ENCODE measurements at regions not wholly inside any gene's neighbourhood (a gene's known extent, or its start where the extent isn't known, plus 50 kb on each side); places are given as distances from the start of the nearest gene placed in this dataset.

DNA sequence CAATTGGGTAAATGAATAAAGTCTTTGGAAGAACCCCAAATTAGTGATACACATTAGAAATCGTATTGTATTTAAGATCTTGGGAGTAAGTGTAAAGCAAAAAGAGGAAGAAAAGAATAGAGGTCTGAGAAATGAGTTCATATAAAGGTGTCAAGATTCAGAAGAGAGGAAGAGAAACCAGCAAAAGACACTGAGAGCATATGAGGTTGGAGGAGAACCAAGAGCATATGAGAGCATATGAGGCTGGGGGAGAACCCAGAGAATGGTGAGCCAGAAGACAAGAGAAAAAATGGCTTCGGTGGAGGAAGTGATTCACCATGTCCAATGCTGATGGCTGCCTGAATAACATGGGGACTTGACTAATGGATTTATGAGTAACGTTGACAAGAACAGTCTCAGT, 620.1 kb upstream of the GCFC2 start:
- DNase-seq (ENCODE audit: low spot score) = no peak
- ATAC-seq = no peak

DNA sequence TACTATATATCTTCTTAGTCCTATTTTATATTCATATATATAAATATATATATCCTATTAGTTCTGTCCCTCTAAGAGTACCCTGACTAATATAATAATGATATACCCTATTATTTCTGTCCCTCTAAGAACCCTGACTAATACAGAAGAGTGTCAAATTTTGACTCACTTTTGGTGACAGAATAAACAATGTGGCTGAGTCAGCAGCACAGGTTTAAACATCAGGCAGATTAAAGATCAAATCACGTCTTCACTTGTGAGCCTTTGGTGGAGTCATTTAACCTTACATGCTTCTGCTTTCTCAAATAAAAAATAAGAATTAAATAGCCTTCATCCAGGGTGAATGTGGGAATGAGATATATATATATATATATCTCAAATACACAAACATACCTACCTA, 615.9 kb upstream of the GCFC2 start:
- DNase-seq (ENCODE audit: low spot score) = no peak
- no peak for ATAC-seq

DNA sequence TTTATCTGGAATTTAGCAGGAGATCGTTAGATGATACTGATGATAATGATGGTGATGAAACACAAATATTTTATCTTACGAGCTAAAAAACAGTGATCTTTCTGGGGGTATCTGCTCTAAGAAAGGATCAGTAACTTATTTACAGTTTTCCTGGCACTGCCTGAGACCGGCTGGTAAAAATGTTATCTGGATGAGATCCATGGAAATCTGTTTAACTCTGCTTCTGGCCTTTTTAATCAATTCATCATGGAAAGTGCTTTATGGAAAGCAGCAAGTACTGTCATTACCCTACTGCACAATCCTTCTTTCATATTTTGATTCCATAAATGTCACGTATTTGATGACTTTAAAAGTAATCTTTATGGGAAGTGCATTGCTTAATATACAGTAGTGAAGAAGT, 612.7 kb upstream of the GCFC2 start:
- ATAC-seq (no peak), DNase-seq (ENCODE audit: low spot score) (no peak)

DNA sequence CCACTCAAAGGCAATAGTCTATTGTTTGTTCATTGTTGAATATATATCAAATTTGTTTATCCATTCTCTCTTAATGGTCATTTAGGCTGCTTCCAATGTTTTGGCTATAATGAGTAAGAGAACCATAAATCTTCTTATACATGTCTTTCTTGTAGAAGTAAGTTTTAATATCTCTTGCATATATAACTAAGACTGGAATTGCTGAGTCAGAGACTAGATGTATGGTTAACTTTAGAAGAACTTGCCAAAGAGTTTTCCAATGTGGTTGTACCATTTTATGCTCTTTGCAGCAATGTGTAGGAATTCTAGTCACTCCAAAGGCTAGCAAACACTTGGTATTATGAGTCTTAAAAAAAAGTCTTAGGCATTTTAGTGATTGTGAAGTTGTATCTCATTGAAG, 610.0 kb upstream of the GCFC2 start:
- no peak for ATAC-seq
- DNase-seq (ENCODE audit: low spot score) = no peak

DNA sequence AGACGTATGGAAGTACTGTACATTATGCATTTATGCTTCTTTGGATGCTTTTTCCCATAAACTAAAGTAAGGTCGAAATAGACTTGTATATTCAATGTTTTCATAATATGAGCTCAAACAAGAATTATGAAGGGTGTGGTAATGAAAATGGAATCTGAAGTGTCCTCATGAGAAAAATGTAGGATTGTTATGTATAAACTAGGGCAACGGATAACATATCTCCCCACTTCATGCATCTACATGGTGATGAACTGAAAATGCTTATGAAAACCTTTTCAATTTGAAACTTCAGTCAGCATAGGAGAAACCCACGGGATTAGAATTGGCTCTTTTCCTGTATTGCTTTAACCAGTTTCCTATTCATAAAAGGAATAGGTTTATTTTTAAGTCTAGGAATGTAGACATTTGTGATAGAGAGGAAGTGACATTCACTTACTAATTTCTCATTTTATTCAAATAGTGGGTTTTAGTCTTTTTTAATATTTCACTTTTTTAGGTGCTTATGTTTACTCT, 608.2 kb upstream of the GCFC2 start:
- DNase-seq (ENCODE audit: low spot score) (no peak), ATAC-seq (no peak)

DNA sequence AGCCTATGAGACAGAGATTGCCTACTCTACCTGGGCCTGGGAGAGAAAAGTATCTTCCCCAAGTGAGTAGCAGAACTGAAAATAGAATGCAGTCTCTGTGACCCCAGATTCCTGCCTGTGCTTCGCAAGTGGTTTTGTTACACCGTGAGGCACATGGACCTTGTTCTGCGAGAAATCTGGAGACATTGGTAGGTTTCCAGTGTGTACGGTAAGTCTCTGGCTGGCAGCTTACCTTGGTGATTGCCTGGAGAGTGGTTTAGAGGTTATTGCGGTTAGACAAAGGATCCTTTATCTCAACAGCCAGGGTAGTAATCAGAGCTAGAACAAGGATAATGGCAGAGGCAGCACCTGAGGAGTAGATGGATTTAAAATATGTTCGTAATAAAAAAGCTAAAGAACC, 606.0 kb upstream of the GCFC2 start:
- ATAC-seq (no peak), DNase-seq (ENCODE audit: low spot score) (no peak)

DNA sequence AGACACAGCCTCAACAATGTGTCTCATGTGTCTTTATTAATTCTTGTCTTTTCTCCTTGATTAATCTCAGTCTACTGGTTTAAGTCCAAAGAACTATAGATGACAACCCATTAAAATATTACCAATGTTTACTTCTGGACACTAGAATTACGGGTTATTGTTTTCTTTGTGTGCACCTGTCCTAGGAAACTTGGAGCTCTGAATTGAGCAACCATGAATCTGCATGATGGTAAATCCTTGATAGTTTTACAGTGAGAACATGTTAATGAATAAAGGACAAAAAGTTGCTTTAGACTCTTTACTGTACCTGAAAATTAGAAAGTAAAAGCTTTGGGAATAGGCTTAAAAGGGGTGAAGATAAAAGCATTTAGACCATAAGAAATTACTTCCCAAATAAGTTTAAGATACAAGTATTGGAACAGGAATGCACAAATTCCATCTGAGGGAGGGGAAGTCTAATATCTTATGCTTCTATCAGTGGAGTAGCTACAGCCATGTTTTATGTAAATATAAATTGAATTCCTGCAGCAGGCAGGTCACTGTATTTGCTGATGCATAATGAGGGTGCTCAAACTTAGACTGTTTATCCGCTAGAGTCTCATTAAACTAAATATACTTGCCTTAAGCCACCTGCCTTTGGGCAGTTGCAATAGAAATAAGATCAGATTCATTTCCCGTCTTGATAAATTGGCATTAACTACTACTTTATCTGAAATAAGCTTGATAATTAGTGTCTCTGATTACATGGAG, 603.7 kb upstream of the GCFC2 start:
- DNase-seq (ENCODE audit: low spot score) (no peak), ATAC-seq (no peak)

DNA sequence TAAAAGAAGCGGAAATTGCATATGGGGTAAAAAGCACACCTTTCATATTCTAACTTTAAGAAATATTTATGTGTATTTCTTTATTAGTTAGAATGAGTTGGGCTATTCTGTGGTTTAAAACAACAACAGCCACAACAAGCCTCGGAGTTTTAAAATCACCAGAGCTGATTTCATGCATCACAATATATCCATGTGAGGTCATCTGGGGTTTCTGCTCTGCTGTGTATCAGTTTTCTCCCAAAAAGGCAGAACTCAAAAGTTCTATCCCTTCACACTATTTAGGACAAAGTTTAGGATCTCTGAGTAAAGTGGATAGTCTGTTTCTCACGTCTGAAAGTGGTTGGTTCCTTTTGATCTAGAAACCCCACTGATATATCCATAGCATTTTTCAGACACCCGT, 601.5 kb upstream of the GCFC2 start:
- no peak for ATAC-seq
- DNase-seq (ENCODE audit: low spot score) = no peak

DNA sequence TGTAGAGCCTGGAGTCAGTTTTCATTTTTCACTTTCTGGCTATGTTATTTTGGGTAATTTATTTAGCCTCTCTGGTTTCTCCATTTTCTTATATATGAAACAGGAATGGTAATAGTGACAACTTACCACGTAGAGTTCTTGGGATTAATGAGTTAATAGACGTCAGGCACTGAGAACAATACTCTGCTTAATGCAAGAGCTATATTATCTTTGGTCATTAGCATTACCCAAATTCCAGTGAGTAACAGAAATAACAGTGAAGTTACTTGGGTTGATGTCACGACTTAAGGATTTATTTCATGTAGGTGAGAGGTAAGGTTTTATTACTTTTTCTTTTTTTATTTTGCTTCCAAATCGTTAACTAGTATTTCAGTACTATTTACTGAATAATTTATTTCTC, 601.0 kb upstream of the GCFC2 start:
- no peak for ATAC-seq
- DNase-seq (ENCODE audit: low spot score) = no peak

DNA sequence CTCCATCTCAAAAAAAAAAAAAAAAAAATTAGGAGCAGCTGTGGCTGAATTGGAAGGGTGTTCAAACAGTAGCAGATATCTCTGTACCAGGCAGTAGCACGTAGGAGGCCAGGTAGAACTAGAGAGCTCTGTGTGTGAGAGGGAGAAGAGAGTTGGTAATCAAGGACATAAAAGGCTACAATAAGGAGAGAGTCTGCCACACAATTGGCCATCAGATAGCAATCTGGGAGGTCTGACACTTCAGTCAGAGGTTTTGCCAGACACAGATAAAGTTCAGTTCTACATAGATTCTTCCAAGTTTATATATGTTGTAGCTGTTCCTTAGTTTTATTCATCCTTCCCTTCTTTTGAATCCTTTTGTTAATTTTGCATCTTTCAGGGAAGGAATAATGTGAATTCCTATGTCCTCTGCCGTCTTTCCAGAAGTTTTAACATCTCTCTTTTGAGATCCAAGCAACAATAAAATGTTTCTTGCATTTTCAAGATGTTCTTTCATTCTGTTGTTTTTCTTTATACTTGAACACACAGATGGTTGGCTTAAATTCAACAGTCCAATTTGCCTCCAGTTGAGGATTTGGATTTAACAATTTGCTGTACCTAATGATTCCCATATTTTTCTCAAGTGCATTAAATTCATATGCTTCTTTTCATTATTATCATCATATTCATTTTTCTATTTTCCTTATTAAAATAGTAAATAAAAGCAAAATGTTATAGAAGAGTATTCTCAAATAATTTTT, 600.3 kb upstream of the GCFC2 start:
- no peak for DNase-seq (ENCODE audit: low spot score)
- ATAC-seq = no peak

DNA sequence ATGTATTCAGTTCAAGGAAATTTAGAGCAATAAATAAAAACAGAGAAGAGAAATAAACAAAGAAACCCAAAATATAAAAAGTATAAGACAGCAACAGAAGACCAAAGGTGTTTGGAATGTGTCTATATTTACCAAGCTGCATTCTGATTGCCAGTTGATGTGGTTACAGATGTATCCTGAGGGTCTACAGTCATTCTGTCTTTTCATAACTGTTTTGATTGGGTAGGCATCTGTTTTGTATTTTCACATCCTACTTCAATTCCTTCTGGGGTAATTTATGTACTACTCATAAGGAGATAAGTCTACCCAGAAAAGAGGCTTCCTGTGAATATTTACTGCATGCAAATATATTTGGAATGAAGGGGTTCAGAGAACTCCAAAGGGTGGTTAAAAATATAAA, 596.8 kb upstream of the GCFC2 start:
- ATAC-seq (no peak), DNase-seq (ENCODE audit: low spot score) (no peak)

DNA sequence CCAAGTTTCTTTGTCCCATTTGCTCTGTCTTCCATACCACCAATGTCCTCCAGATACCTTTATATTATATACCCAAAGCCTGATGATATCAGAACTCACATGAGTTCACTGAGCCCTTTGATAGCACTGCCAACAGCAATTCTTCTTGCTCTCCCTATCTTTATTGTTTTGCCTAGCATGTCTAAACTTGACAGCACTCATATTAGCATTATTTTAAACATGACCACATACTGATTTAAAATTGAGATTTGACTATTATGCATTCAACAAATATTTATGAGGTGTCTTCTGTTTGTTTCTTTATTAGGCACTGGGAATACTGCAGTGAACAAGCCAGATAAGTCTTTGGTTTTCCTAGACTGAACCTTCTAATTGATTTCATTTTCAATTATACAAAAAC, 587.3 kb upstream of the GCFC2 start:
- no peak for ATAC-seq

DNA sequence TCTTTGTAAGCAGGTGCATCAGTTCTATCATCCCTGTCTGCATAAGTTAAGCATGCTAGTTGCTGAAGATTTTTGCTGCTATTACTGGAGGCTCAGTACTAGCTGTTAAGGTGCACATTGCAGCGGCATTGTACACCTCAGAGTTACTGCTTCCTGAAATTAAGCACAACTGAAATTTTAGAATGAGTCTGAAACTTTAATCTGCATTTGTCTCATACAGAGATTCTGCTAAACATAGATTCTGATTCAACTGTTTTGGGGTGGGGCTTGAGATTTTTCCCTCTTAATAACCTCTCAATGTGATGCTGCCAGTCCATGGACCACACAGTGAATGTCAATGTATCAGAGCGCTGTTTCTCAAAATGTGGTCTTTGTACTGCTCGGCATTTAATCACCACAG, 585.7 kb upstream of the GCFC2 start:
- DNase-seq (ENCODE audit: low spot score) (no peak), ATAC-seq (no peak)

More for the DNA sequence above, 587.3 kb upstream of the GCFC2 start:
- no peak for DNase-seq (ENCODE audit: low spot score)

DNA sequence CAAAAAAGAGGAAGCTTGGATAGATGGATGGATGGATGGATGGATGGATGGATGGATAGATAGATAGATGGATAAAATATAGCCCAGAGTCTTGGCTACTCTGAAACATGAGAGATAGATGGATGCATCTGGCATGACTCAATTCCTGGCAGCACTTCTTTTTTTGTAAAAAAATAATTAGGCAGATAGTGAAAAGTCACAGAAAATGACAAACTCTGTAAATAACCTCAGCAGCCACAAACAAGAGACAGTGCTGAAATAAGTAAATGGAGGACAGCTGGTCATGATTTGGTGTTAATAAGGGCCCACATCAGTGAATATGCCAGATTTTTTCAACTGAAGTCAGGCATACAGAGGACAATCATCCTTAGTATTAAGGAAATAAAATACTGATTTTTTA, 585.0 kb upstream of the GCFC2 start:
- ATAC-seq = no peak
- no peak for DNase-seq (ENCODE audit: low spot score)

DNA sequence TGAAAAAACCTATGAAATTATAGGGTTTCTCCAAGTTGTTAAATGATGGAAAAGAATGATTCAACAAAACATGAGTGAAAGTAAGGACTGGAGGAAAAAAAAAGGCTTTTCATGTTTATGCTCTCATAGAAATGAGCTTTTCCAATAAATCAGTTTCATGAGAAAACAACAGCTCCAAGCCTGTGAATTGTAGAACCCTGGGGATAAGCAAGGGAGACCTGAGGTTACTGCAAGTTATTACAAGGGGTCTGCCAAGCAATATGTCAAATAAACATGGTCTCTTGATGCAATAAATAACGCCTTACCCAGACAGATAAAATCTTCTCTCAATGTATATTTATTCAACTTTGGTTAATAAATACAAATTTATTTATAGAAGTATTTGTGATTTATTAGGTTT, 577.9 kb upstream of the GCFC2 start:
- DNase-seq (ENCODE audit: low spot score) (no peak), ATAC-seq (no peak)

DNA sequence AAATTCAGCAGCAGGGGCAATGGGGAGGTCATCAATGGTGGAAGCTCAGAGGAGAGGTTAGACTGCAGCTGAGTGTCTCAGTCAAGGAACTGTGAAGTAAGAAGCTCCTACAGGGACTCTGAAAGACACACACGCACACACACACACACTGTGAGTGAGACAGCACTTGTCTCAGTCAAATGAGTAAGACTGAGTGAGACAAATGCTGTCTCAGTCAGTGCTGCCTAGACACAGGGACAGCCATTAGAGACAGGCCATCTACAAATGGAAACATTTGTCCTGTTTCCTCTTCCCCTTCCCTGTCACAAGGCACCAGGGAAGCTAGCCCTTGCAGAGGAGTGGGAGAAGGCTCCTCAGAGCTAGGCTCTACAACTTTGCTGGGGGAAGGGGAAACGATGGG, 577.4 kb upstream of the GCFC2 start:
- DNase-seq (ENCODE audit: low spot score) = no peak
- no peak for ATAC-seq

DNA sequence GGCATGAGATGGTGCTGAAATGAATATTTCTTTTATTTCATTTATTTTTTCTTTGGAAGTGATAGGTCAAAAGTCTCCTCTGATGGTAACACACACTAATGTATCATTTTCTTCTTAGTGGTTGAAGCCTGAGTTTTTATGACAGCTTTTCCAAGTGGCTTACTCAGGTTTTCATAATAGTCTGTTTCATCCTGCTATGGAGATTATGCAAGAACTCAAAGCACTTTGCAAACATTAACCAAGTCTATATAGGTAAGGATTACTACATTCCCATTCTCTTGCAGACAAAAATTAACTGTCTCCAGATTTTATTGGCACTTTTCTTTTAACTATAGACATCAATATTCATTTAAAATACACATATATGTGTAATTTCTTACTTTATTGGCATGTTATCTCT, 572.6 kb upstream of the GCFC2 start:
- DNase-seq (ENCODE audit: low spot score) = no peak
- ATAC-seq = no peak

DNA sequence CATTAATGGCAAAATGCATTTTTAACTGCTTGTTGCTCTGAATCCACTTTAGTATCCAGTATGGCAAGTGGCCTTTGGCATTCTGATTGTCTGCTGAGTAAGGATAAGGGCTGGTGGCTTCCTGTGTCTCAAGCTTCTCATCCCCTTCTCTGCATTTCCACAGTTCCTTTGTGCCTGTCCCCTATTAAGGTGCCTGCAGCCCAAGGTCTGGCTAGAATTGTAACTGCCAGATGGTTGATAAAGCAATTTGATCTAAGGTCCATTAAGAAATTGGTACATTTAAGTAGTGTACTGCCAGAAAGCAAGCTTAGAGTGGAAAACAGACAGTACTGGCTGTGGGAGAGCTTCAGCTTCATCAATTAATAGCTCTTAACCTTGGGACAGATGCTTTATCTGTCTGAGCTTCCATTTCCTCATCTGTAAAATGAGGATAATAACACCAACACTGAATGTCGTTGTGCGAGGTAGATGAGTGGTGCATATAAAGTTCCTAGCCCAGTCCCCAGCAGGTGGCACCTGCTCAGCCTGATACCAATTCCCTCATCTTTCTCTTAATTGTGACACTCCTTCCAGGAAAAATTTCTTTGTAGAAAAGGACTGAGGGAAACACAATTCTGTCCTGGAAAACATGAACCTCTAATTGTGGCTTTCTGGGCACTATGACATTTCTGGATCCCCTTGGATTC, 570.6 kb upstream of the GCFC2 start:
- no peak for ATAC-seq
- no peak for DNase-seq (ENCODE audit: low spot score)

DNA sequence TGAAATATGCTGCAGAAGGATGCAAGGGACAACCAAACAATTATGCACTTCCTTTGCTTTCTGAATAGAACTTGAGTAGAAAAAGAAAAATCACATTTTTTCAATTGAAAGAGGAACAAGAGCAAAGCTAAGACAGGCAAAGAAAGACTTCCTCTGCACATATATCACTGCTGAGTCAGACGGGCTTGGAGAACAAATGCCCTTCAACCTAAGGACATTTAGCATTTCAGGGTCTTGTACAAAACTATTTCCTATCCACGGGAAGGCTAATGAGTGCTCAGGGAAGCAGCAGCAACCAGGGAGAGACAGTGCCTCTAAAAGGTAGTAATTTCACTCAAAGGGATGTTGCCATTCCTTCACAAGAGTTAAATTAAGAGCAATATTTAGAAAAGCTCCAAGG, 570.0 kb upstream of the GCFC2 start:
- ATAC-seq (no peak), DNase-seq (ENCODE audit: low spot score) (no peak)

DNA sequence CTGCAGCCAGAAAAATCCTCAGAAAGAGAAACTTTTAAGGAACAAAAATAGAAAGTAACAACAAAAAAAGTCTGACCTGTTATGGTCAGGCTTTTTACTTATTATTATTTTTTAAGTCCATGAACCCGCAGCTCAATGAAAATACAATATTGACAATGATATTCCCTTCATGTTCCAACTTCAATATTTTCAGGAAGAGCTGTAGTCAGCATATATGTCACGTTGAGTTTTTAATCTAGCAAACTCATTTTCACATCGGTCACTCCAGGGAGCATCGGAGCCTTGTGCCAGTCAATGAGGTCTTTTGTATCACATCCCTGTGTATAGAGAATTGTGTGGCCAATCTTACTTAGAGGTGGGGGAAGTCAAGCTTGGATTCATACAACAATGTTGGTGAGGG, 568.4 kb upstream of the GCFC2 start:
- DNase-seq (ENCODE audit: low spot score) = no peak
- ATAC-seq = no peak

DNA sequence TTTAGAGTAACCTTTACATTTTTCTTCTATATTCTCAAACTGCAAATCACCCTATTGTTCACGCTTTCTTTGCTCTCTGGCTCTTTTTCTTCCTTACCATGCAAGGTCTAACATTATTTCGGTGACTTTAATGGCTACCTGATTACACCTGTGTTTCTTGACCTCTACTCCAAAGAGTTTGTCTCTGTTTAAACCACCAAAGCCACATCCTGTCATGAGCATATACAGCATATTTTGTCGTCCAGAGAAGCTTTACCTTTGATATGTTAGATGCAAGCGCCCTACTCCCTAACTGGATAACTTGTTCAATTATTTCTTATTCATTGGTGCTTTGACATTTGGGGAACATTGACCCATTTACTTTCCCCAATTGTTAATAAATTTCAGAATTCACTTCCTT, 565.1 kb upstream of the GCFC2 start:
- ATAC-seq (no peak), DNase-seq (ENCODE audit: low spot score) (no peak)

DNA sequence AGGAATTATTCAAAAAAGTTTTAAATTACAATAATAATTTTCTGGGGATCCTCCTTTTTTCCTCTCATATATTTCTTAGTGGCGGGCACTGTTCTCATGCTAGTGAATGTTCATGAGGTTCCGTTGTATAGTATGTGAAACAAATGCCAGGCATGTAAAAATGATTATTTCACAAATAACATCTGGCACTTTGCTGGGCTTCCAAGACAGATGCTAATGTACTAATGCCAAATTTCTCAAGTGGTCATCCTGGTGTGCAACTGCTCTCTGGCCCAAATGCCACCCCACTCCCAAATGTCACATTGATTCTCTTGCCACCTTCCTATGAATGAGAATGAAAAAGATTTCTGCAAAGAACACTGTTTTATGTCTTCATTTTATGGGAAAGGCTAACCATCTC, 564.0 kb upstream of the GCFC2 start:
- DNase-seq (ENCODE audit: low spot score) (no peak), ATAC-seq (no peak)
